IPS-18a (cell line): ENCODE measurements at regions not wholly inside any gene's neighbourhood (a gene's known extent, or its start where the extent isn't known, plus 50 kb on each side); places are given as distances from the start of the nearest gene placed in this dataset.

Experiments
- H3K27ac ChIP-seq: one replicate; pipeline ENCODE4 v1.5.1; 2013; ENCODE audit warnings: low read length
- H3K27me3 ChIP-seq: one replicate; pipeline ENCODE4 v1.6.1; 2013; ENCODE audit warnings: mild to moderate bottlenecking, low read length; ENCODE audit not compliant: control insufficient read depth, insufficient read depth
- H3K36me3 ChIP-seq: one replicate; pipeline ENCODE4 v1.6.1; 2013; ENCODE audit warnings: low read depth, low read length; ENCODE audit not compliant: control insufficient read depth
- H3K4me1 ChIP-seq: one replicate; pipeline ENCODE4 v1.6.1; 2013; ENCODE audit warnings: low read depth, low read length; ENCODE audit not compliant: control insufficient read depth
- H3K4me3 ChIP-seq: one replicate; pipeline ENCODE4 v1.5.1; 2013; ENCODE audit warnings: low read length
- H3K9ac ChIP-seq: one replicate; pipeline ENCODE4 v1.6.1; 2013; ENCODE audit warnings: mild to moderate bottlenecking, low read length, moderate library complexity
- H3K9me3 ChIP-seq: one replicate; pipeline ENCODE4 v1.6.1; 2013; ENCODE audit warnings: low read depth, low read length; ENCODE audit not compliant: control insufficient read depth

DNA sequence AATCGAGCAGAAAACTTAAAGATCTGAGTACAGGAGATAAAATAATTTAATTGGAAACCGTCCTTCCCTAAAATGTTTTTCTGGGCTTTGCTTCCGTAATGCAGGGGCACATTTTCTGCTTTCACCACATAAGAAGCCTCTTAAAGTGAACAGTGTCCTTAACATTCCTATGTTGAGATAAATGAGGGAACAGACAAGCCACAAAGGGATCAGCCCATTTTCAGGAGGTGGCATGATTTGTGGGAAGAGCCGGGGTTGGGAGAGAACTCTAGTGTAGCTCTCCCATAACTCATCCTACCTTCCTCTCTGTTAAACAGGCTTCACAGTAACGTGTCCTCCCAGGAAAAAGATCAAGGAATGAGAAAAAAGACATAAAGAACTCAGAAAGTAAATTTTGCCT is 56.9 kb upstream of the ACVR1C start:
- Histone ChIP-seq H3K4me1 (no peaks in the 10 kb centered on the region), H3K27ac (no peak overlapping the region), H3K4me3 (no peak overlapping the region), H3K9me3 (no peaks in the 10 kb centered on the region), H3K36me3 (no peaks in the 10 kb centered on the region), H3K27me3 (peaks cover 100% of the 10 kb centered on the region), H3K9ac (no peak overlapping the region)

DNA sequence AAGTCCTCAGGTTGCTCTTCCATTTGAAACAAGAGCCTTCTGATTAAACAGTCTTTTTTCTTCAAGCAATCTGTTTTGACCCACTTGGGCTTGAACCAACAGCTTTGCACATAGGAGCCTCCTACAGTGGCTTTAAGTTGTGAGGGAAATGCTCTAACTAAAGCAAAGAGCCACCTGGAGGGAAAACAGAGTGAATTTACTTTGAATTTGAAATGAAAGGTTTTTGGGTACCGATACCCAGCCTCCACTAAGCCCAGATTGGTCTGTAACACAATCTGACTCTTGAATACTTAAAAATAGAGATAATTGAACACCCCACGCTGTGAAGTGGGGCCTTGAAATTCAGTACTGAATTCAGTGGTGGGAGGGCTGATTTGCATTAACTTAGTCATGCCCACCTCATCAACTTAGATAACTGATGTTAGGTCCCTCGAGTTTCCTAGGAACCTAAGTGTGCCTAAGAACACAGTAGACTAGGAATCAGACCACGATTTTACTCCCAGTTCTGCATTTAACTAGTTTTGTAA is 56.3 kb upstream of the ACVR1C start:
- Histone ChIP-seq H3K27ac (no peak overlapping the region), H3K4me3 (no peak overlapping the region), H3K9ac (no peak overlapping the region), H3K36me3 (no peaks in the 10 kb centered on the region), H3K4me1 (no peaks in the 10 kb centered on the region), H3K9me3 (no peaks in the 10 kb centered on the region), H3K27me3 (peaks cover 100% of the 10 kb centered on the region)
